AG20443 (cell line): ENCODE measurements at regions not wholly inside any gene's neighbourhood (a gene's known extent, or its start where the extent isn't known, plus 50 kb on each side); places are given as distances from the start of the nearest gene placed in this dataset.
"Not testable (repeated sequence)": the region's sequence is repeated elsewhere in the genome, so short reads cannot be mapped to it uniquely, and the experiment has no call there.

Experiments
- DNase-seq: peaks from one replicate; pipeline ENCODE4 v3.0.0; 2012; ENCODE audit warnings: low spot score, mixed read lengths

- no peak for DNase-seq
These were observed 100.4 kb downstream of the CD83 start for GRCh38 chr6:14217728-14218518.

- no peak for DNase-seq
These were observed 100.9 kb downstream of the CD83 start for GRCh38 chr6:14218519-14218800.

- DNase-seq = no peak
These were observed 104.2 kb downstream of the CD83 start for GRCh38 chr6:14221564-14222279.

DNA sequence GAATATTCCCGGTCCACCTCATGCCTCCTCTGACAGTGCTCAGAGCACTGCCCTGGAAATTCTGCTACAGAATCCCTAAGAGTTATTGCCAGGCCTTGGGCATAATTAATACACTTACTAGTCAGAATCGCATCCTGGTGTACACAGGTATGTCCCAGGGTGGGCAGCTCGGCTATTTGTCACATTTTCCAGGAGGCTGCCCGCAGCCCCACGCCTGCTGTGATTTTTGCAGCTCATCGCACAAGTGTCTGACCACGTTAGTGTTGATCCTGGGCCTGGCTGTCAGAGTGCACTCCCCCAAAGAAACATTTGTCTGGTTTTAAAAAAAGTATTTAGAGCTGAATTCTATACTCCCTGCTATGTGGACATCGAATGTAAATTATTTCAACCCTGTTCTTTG is 105.4 kb downstream of the CD83 start:
- DNase-seq = no peak

DNA sequence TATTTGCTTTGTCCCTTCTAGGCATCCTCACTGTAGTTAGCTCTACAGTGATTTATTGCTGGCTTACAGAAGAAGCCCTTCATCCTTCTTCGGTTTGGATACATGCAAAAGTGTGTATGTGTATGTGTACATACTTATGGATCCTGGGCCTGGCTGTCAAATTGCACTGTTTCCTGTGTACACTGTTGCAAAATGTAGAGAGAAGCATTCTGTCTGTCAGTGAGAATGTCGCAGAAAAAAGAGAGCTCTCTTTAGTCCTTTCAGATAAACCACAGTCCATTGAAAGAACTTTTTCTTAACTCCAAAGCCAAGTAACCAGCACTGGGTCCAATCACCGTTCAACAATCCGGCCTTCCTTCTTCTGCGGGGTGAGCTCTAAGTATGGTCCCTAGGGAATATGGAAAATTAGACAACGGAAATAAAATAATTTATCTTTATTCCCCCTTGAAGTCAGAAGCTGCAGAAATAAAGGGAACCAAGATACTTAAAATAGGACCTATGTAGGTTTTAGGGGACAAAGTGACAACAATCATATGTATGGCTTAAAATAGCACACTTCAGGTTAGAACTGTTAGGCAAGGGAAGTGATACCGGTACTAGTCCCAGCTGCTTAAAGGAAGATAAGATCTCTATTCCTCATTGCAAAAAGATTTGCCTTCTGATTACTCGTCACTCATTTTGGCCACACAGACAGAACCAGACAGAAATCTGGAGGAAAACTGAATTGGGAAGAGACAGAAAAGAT is 107.0 kb downstream of the CD83 start:
- no peak for DNase-seq

GRCh38 chr6:14226051-14226660 is 108.6 kb downstream of the CD83 start:
- DNase-seq = no peak

DNA sequence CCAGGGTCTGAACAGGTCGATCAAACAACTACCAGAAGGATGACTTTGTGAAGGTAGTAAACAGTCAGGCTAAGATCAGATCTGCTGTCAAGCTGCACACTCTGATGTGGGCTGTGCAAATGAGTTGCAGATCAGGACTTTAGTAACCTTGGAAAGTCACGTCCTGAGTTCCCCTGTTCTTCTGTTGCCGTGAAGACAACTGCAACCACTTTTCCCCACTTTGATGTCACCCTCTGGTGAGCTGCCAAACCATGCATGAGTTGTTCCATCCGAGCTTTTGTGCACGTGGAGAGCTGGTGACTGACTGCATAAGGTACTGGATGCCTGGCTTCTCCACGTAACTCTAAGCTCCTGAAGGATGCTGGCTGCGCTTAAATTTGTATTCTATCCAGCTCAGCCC is 111.0 kb downstream of the CD83 start:
- DNase-seq = peak; percentile 81

GRCh38 chr6:14231071-14231483 is 113.5 kb downstream of the CD83 start:
- DNase-seq = no peak

- DNase-seq = no peak
These were observed 114.1 kb downstream of the CD83 start for GRCh38 chr6:14231501-14232280.

DNA sequence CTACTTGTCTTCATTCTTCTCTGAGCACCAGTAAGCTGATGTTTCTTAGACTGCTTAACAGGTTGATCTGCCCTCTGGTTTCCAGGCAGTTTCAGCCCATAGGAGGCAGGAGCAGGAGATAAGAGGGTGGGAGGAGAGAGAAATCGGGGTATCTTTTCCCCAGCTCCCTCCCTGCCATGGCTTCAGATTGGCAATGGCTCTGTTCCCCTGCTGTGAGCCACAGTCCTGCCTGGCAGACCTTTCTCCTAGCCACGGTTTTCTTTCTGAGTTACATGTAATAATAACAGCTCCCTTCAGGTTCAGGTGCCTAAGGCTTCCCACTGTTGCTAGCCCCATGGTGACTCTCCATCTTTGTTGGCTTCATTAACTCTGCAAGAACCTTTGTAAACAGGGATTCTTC is 115.3 kb downstream of the CD83 start:
- no peak for DNase-seq

- DNase-seq = no peak
These were observed 118.2 kb downstream of the CD83 start for GRCh38 chr6:14235653-14236356.

DNA sequence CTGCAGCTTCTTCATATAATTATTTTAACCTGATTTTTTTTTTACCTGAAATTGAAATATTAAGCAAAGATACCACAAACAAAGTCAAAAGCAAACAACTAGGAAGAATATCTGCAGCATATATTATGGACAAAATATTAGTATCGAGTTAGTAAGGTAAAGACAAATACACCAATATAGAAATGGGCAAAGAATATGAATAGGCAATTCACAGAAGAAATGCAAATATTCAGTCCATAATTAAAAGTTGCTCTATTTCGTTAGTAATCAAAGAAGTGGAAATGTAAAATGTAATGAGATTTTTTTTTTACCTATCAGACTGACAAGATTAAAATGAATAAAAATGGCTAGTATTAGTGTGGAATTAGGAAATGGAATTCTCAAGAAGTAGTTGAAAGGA is 121.5 kb downstream of the CD83 start:
- DNase-seq = no peak

DNA sequence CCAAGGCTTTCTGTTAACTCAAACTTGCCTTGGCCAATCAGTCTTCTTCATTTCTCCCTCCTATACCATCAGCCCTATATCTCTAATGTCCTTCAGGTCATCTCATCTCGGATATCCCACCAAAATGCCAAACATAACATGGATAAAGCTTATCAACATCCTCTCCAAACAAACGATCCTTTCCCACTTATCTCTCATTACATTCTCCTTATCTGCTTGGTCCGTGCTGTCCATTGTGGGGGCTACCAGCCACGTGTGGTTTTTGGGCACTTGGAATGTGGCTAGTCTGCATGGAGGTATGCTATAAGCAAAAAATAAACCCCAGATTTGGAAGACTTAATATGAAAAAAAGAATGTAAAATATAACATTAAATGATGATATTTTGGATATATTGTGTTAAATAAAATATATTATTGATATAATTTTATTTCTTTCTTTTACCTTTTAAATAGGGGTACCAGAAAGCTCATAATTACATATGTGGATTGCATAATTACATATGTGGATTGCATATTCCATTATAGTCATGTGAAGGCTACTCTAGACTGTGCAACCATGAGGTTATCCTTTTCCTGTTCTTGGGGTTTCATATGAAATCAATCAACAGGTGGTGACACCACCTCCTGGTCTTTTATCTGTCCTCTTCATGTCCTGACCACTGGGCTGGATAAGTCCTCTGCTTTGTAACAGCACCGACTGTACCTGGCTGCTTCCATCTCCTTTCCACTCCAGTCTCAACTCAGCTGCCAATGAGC is 123.0 kb downstream of the CD83 start:
- no peak for DNase-seq

- DNase-seq = no peak
These were observed 123.9 kb downstream of the CD83 start for GRCh38 chr6:14241255-14242070.

DNA sequence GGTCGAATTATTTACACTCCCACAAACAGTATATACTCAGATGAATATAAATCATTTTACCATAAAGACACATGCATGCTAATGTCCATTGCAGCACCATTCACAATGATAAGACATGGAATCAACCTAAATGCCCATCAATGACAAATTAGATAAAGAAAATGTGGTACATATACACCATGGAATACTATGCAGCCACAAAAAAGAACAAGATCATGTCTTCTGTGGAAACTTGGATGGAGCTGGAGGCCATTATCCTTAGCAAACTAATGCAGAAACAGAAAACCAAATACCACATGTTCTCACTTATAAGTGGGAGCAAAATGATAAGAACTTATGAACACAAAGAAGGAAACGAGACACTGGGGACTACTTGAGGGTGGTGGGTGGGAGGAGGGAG is 125.3 kb downstream of the CD83 start:
- DNase-seq = not testable (repeated sequence)

DNA sequence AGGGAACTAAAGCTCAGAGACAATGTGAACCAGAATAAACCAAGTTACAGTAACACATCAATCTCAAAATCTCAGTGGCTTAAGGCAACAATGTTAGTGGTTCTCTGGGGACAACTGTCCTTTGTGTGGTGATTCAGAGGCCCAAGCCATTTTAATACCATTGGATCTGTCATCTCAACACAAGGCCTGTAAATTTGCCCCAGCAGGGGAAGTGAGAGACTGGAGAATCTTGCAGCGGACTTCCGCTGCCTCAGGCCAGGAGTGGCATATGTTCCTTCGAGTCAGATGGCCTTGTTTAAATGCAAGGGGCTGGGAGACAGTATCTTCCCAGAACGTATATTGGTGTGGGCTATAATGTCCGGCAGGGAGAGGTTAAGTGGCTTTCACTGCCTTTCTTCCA is 126.0 kb downstream of the CD83 start:
- no peak for DNase-seq

DNA sequence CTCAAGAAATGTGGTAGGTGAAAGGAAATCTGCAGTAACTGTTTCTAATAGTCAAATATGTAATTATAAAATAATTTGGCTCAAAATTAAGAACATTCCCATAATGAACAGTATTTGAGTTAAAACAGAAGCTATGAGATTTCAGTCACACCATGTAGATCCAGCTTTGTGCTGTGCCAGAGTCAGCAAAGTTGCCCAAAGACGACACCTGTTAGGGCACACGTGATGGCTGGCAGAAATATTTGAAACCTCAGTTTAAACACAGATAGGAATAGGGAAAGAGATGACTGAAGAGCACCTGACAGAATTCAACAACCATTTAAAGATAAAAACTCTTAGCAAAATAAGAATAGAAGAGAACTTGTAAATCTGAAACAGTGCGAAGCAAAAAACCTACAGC is 129.3 kb downstream of the CD83 start:
- no peak for DNase-seq

DNA sequence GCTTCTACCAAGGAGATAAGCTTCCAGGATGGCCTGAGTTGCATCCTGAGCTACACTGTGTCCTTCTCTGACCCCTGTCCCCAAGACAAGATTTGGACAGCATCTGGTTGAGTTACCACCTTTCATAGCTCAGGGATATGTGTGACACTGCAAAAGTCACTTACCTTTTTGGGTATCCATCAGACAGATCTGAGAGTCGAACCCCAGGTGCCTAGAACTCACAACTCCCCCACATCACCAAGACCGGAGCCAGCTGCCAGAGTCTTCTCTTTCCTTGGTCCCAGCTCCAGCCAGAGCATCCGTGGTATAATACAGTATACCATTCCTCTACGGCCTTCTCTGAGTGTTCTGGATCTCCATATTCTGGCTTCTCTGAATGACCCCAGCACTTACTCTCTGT is 133.0 kb downstream of the CD83 start:
- no peak for DNase-seq

DNA sequence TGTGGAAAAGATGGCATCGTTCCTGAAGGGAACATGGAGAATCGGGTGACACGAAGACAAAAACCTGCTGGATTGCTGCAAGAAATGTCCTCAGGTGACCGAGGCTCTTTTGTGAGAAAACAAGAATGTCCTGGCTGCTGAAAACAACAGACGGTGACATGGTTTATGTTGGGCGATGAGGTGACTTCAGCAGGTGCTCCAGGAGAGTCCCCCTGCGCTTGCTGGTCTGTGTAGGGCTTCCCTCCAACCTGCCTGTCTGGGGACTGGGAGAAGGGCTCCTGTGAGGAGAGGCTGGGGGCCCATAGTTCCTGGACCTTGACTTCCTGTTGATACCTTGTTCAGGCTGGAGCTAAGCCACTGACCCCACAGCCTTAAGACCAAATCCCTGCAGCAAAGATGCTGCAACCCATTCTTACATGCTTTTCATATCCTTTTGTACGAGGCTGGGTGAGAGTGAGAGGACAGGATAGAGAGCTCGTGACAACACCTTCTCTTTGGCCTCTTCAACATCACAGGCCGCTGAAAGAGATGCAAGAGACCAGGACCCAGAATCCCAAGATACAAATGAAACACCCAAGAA is 134.8 kb downstream of the CD83 start:
- DNase-seq = no peak
